ENCODE measurements at regions not wholly inside any gene's neighbourhood (a gene's known extent, or its start where the extent isn't known, plus 50 kb on each side); places are given as distances from the start of the nearest gene placed in this dataset.

GRCh38 chr1:60388092-60388987 lies 314.8 kb upstream of the C1orf87 start:
- no peak for DNase-seq (ENCODE audit: low spot score)
- ChIA-PET CTCF (no interaction called here), POLR2A (ENCODE audit: low non-redundant PET) (no interaction called here)
- TF ChIP-seq CTCF (conservative IDR thresholded peaks at IDR 0.05; ENCODE audit: low read depth) = no peak
- no peak overlapping the region for H3K27ac ChIP-seq

GRCh38 chr1:60387175-60387574 lies 313.6 kb upstream of the C1orf87 start:
- ChIA-PET CTCF (no interaction called here), POLR2A (ENCODE audit: low non-redundant PET) (no interaction called here)
- TF ChIP-seq CTCF (conservative IDR thresholded peaks at IDR 0.05; ENCODE audit: low read depth) = no peak
- DNase-seq (ENCODE audit: low spot score) = no peak
- H3K27ac ChIP-seq = no peak overlapping the region

DNA sequence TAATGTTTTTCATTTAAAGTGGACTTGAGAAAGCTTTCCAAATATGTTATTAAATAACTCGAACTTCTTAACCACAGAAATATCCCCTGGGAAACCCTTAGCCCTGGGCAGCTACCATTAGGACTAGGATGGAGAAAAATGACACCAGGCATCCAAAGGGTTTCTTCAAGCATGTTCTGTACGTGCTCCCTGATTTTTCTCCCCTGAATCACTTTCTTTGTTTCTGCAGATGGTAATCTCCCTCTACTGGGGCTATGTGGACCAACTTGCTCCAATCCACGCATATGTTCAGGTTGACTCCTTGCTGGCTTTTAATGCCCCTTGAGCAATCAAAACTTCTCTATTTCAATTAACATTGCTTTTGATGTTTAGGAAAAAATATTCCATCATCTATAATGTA lies 312.7 kb upstream of the C1orf87 start:
- no peak overlapping the region for H3K27ac ChIP-seq
- ChIA-PET POLR2A (ENCODE audit: low non-redundant PET) (no interaction called here), CTCF (no interaction called here)
- TF ChIP-seq CTCF (conservative IDR thresholded peaks at IDR 0.05; ENCODE audit: low read depth) = no peak
- no peak for DNase-seq (ENCODE audit: low spot score)

- no peak for TF ChIP-seq CTCF (conservative IDR thresholded peaks at IDR 0.05; ENCODE audit: low read depth)
- no peak overlapping the region for H3K27ac ChIP-seq
- CTCF ChIA-PET = no interaction called here
- no peak for DNase-seq (ENCODE audit: low spot score)
- POLR2A ChIA-PET (ENCODE audit: low non-redundant PET) = no interaction called here
These were observed 302.6 kb upstream of the C1orf87 start for GRCh38 chr1:60376196-60376595.

- TF ChIP-seq CTCF (conservative IDR thresholded peaks at IDR 0.05; ENCODE audit: low read depth) = no peak
- POLR2A ChIA-PET (ENCODE audit: low non-redundant PET) = no interaction called here
- no peak for DNase-seq (ENCODE audit: low spot score)
- CTCF ChIA-PET = no interaction called here
- no peak overlapping the region for H3K27ac ChIP-seq
These were observed 301.0 kb upstream of the C1orf87 start for GRCh38 chr1:60374537-60374936.

GRCh38 chr1:60367532-60367931 lies 294.0 kb upstream of the C1orf87 start:
- ChIA-PET CTCF (interaction anchor here (0.6 kb wide), 2 partner anchors 100 to 391 kb away, joined by 3 to 4 read pairs; no protein-coding TSS in a partner anchor), POLR2A (ENCODE audit: low non-redundant PET) (no interaction called here)
- no peak for DNase-seq (ENCODE audit: low spot score)
- no peak overlapping the region for H3K27ac ChIP-seq
- TF ChIP-seq CTCF (conservative IDR thresholded peaks at IDR 0.05; ENCODE audit: low read depth) = no peak
